ENCODE measurements at regions not wholly inside any gene's neighbourhood (a gene's known extent, or its start where the extent isn't known, plus 50 kb on each side); places are given as distances from the start of the nearest gene placed in this dataset.

DNA sequence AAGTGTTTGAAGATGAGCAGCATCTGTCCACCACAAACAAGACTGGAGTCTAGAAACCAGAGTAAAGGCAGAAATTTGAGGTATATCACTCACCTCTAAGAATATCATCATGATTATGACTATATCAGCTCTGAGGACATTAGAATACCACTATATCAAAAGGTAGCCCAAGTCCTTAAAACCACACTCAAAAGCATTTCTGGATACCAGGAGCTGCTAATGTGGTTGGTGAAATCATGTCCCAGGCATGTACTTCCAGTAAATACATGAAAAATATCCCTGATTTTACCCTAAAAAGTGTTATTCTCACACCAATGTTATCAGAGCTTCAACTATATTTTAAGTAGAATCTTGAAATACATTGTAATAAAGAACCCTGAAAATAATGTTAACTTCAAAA, 136.3 kb upstream of the SMAD1 start:
- no peak for DNase-seq

DNA sequence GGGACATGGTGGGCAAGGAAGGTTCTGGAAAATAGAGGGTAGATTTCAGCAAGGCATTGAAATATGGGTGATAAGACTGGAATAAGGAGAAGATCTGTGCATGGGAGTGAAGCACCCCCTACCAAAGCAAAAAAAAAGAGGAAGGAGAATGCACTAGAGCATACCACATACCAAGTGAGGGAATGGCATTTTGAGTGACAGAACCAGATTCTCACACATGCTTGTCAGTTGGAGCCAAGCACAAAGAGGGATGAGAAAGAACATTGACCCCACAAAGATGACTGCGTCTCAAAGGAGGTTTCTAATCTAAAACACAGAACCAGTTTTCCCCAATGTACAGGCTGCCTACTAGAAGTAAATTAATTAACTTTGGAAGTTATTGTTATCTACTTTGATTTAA, 140.3 kb upstream of the SMAD1 start:
- no peak for DNase-seq

DNA sequence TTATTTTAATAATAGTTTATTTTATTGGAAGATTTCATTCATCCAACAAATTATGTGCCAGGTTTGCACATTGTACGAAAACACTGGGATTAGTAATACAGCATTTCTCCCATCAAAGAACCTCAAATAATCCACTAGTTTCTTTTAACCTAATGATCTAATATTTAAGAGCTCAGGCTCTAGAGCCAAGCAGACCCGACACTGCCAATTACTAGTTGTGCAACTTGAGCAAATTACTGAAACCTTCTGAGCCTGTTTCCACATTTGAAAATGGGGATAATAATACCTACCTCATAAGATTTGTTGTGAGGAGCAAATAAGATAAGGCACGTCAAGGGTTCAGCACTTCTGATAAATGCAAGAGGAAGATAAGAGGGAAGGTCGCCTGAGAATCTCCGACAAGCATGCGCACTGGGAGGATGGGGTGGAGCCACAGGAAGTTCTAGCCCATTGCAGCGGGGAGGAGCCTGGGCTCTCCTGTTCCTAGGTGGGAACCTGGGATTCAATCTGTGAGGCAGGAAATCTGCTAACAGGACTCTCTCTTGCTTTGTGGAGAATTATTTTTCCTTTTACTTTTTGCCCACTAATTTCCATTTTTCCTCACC, 141.5 kb upstream of the SMAD1 start:
- no peak for DNase-seq

DNA sequence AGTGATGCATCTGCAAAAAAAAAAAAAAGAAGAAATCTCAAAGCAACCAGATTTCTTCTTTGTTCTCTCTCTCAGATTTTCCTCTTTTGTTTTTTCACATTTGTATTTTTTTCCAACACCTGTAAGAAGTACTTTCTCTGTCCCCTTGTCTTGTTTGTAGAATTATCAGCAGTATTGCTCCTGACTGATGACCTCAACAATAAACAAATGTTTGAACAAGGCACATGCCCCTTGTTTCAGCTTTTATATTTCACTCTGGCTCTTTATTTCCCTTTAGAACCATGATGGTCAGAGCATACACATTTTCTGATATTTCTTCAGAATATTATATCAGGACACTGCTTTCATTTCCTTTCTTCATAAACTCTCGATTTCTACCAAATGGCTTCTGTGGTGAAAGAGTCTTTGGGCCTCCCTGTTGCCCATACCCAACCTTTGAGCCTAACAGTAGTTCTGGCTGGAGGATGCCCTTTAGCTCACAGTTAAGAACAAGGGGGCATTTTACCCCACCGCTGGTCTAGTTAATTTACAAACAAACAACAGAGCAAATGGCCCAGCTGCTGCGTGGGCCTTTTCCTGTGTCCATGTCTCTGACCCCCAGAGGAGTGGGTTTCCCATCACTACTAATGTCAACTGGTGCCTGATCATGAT, 142.5 kb upstream of the SMAD1 start:
- DNase-seq: no peak

DNA sequence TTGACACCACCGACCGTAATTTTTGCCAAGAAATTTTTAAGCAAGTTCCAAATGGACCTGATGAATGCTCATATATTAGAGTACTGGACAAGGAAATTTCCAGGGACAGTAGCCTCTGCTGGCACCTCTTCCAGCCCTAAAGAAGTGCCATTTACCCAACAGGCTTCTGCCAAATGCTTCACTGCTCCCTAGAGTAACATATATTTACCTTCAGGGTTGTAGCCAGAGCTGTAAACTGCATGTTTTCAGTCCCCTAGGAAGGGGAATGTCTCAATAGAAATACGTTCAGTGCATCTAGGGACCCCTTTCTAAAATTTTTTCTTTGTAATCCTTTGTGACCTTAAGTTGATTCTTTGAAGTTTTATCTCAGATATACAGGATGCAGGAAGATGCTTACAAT, 143.1 kb upstream of the SMAD1 start:
- no peak for DNase-seq

DNA sequence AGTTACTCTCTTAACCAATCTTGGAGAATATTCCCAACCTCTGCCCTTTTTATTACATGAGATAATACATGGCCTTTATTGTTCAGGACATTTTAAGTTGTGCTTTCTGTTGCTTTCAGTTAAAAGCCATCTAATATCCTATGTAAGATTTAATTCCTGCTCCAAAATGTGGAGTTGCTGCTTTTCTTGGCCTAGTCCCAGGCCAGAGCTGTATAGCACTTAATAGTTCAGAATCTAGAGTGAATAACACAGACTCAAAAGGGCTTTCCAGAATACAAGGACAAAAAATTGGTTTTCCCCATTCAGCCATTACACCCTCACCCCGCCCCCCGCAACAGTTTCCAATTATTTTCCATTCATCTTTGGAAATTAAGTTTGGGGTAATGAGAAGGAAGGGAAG, 144.3 kb upstream of the SMAD1 start:
- no peak for DNase-seq

DNA sequence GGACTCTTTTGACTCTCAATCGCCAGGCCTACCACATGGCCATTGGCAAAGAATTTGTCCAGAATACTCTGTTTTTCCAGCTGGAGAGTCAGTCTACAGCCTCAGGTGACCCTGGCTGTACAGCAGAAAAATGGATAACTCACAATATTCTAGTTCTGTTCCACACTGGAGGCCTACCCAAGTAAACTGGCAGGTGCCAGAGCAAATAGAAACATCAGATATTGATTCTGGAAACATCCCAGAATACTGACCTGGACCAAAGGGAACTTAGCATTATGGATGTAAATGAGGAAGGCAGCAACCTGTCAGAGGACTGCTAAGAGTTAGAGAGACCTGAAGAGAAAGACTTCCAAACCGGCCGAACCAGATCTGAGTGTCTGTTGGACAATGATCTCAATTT, 147.9 kb upstream of the SMAD1 start:
- DNase-seq: no peak

DNA sequence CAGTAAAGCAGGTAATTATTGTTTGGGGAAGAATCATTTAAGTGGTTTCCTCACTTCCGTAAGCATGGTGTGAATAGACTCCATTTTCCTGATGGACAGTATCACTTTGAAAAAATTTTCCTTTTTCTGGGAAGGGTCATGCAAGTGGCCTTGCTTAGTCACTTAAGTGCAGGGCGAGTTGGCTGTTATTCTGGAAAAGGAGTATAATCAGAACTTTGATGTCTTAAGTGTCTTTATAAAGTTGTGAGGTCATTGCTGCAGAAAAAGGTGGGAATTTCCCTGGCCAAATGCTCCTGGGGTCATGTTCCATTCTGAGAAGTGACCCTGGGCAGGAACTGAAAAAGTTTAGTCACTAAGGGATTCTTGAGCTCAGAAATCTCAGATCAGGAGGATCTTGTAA, 146.1 kb upstream of the OTUD4 start:
- DNase-seq: no peak

DNA sequence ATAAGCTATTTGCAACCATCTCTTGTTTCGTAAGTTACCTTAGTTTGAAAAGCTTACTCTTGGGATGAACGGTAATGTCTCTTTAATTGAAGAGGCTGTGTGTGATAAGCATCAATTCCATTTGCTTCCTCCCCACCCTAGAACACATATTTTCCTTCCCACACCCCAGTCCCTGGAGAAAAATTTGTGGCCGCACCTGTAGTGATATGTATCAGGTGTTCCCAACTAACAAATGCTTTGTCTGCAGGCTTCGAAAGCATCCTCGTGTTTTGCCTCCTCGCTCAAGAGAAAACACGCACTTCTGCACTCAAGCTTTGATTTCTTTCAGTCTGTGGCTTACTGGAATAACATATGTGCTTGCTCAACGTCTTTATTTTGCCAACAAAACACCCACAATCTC, 143.8 kb upstream of the OTUD4 start:
- DNase-seq: no peak

DNA sequence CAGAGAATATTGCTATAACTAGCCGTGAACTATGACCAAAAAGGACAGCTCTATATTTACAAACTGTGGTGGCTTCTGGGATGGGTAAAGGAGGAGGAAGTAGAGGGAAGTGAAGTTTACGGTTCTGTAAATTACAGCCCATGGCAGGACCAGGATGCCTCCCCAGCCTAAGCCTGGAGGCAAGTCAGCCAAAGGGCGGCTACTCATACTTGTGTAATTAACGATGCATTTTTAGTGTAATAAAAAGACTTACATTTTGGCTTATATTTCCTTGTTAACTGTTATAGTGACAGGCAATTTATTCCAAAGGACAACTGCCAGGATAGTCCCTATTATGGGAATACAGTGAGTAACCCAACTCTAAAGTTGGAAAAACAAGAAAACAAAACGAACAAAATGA, 139.9 kb upstream of the OTUD4 start:
- no peak for DNase-seq

DNA sequence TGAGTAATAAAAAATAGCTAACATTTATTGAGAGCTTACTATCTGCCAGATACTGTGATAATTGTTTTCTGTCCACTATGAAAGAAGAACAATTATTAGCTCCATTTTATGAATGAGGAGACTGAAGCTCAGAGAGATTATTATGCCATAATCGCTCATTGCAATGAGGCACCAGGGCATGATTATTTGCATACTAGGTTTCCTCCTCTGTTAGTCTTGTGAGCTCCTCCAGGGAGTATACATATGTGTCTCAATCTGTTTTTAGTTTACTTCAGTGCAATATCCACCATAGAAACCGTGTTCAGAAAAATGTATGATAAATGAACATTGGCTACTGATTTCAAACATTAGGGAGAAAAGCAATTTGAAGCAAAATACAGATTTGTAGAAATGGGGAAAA, 139.4 kb upstream of the OTUD4 start:
- no peak for DNase-seq

DNA sequence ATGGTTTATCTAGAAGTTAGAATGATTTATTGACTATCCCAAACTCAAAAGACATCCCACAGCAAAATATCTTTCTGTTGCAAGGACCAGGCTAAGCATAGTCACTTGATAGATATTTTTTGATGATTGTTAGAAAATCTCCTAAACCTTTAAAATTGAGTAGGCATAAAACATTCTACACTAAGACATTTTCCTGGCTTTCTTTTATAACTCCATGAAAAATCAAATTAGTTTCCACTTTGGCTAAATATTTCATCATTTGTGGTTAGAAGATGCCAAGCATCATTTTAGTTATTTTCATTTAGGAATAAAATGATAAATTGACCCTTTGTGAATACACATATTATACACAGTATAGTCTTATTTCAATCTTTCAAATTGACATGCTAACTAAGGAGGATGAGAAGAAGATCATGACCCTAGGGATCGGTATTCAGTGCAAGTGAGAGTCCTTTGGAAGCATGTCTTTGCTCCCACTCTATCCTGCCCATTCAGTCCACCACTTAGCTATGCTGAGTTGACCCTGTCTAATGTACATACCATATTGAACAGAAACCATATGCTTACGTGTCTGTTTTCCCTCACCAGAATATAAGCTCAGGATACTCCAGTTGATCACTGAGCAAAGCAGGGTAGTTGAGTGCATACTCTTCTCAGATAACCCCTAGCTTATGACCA, 136.6 kb upstream of the OTUD4 start:
- no peak for DNase-seq

DNA sequence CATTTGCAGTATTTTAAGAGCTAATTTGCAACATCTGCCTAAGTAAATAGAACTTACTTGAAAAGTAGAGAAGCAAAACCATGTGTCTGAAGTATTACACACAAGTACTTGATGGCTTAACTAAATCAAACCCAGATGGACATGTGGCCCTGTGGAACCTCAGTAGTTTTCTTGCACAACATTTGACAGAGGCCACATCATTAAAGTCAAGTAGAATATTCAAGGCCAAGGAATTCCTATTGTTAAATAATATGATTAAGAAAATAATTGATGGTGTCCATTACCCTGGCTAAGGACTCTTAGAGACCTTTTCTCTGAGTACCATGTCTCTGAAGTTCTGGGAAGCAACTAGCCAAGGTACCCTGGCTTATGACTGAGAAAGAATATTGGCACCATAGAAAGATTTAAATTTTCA, 135.4 kb upstream of the OTUD4 start:
- DNase-seq: no peak

DNA sequence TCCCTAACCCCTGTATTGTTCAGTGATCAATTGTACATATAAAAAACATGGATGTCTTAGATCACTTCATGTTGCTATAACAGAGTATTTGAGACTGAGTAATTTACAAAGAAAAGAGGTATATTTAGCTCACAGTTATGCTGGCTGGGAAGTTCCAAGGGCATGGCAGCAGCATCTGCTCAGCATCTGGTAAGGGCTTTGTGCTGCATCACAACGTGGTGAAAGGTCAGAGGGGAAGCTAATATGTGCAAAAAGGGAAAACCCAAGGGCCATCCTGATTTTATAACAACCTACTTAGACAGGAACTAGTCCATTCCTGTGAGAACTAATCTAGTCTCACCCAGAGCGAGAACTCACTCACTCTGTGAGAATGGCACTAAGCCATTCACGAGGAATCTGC, 128.2 kb upstream of the OTUD4 start:
- DNase-seq: no peak

DNA sequence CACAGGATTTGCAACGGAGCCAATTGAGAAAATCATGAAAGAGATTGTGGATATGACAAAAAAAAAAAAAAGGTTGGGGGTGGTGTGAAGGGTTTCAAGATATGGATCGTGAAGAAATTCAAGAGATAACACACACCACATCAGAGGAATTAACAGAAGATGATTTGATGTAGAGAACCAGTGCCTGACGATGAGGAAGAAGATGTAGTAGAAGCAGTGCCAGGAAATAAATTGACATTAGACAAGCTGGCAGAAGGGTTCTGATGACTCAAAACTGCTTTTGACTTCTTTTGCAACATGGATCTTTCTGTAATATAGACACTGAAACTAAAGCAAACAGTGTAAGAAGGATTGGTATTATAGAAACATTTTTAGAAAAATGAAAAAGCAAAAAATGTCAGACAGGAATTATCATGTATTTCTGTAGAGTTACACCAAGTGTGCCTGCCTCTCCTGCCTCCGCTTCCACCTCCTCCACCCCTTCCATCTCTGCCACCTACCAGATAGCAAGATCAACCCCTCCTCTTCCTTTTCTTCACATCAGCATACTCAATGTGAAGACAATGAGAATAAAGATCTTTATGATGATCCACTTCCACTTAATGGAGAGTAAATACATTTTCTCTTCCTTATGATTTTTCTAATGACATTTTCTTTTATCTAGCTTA, 127.5 kb upstream of the OTUD4 start:
- no peak for DNase-seq

DNA sequence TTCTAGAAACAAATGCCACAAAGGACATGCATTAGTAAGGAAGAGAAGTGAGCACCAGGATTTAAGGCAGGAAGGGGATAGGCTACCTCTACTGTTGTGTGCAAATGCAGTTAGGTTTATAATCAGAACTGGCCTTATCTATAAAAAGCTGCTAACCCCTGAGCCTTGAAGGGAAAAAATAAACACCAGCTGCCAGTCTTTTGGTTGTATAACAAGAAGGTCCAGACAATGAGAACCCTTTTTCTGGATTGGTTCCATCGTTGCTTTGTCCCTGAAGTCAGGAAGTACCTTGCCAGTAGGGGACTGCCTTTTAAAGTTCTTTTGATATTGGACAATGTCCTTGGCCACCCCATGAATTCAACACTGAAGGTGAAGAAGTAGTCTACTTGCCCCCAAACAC, 126.7 kb upstream of the OTUD4 start:
- no peak for DNase-seq

DNA sequence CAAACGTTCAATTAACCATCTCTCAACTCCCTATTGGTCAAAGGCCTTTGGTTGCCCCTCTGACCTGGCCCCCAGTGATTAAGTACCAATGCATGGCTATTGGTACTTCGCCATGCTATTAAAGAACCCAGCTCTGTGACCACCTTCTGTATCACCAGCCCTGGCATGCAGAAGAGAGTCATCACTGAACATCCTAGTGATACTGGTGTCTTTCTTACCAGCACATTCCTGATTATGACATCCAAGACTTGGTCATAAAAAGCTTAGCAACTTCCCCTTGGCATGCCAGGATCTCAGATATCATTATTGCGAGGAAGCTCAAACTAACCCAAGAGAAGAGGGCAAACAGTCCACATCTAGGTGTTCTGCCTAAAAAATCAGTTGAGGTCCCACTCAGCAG, 122.3 kb upstream of the OTUD4 start:
- no peak for DNase-seq

DNA sequence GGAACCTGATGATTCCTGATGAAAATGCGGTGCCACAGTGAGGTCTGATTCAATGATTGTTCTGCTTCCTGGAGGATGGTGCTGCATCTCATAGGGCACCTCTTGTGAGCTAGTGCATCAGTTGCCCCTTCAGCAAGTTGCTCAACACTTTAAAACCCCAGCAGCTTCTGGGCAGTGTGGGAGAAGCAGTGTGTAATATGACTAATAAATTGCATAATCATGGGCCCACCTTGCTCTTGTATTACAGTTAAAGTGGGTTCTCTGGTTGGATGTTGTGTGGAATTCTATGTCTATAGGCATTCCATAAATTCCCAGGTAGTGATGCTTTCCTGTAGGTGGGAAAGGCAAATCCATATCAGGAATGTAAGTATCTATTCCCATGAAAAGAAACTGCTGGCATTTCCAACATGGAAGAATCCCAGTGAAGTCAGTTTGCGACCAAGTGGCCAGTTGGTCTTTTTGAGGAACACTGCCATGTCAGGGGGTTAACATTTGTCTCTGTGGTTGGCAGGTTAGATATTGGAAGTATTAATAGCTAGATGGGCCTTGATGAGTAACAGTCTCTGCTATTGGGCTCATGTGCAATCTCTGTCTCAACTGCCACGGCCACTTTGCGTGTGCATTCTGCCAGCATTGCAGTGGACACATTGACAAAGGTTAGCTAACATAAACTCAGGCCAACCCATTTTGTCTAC, 121.1 kb upstream of the OTUD4 start:
- no peak for DNase-seq

DNA sequence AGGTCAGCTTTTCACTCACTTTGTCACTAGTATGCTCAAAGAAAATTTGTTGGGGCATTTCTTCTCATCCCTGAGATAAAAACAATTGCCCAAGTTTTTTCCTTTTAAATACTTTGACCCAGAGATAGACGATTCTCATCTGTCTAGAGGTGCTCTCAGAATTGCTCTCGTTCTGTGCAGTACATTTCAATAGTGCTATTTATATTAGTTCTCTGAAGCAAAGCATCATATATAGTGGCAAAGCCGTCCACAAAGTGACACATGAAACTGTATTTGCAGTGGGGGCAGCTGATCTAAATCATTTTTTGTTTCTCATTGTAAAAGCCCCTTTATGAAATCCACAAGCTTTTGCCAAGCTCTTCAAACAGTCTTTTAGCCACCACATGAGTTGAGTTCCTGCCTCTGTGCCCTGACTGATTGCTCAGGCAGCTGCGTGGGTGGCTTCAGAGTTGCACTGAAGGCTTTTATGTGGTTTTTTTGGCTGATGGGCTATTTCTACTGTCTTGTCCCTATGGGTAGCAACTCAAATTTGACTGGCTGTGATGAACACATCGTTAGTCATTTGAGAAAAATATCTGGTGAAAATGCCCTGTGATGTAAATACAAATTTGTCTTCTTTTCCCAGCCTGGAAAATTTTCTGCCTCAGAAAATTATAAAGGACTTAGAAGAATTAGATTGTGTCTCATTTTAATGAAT, 119.1 kb upstream of the OTUD4 start:
- DNase-seq: peak; percentile 48

DNA sequence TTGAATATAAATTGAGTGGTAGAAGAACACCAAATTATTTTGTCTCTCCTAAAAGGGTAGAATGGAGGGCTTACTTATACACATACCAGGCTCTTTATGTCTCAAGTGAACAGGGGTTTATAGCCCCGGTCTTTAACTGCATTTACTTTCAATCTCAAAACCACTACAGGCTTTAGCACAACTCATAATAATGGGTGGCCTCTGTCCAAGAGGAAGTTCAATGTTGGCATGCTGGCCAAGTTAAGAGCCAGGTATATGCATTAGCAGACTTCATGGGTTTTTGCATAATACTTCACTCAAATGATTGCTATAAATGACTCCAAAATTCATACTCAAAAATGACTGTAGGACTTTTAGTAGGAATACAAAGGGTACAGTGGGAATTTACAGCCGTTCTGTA, 118.5 kb upstream of the OTUD4 start:
- DNase-seq: no peak

DNA sequence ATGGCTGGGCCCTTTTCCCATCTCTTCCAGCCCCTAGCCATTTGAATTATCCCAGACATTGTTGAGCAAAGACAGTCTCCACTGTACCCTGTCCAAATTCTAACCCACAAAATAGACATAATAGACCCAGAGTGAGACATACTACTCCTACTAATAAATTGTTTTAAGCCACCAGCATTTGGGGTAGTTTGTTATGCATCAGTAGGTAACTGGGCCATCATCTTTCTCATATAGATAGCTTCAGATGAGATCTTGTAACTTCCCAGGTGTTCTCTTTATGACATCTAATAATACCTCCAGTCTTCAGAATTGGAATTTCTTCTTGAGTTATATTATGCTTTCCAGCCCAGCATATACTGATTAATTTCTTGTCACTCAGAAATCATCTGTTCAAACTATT, 117.2 kb upstream of the OTUD4 start:
- no peak for DNase-seq

DNA sequence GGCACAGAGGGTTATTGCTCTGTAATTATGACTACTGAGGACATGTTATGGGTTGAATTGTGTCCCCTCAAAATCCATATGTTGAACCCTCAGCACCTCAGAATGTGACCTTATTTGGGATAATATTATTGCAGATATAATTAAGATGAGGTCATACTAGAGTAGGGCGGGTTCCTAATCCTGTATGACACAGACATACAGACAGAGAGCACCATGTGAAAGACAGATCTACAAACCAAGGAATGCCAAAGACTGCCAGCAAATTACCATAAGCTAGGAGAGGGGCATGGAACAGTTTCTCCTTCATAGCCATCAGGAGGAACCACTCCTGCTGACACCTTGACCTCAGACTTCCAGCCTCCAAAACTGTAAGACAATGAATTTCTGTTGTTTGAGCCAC, 115.2 kb upstream of the OTUD4 start:
- no peak for DNase-seq

DNA sequence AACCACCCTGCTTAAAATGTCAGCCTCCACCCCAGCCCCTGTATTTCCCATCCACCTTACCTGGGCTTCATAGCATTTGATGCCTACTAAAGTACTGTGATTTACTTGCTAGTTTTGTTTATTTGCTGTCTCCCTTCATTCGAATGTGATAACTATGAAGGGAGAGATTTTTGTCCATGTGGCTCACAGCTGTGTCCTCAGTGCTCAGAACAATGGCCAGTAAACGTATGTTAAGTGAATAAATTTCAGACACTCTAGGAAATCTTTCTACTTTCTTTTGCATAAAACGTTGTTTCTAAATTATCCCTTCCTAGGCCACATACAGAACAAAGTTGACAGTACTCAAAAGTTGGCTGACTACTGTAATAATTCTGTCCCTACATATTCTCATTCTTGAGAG, 114.7 kb upstream of the OTUD4 start:
- no peak for DNase-seq

Measured in activated CD4-positive, CD25-positive, alpha-beta regulatory T cell treated with anti-CD3 and anti-CD28 coated beads, Interleukin-2, amount 50 U/mL, for 72 hours (primary cell).